ENCODE measurements at regions not wholly inside any gene's neighbourhood (a gene's known extent, or its start where the extent isn't known, plus 50 kb on each side); places are given as distances from the start of the nearest gene placed in this dataset.
A peak's percentile ranks its signal among the peaks of the same experiment; 100 is the strongest.

- H3K4me3 ChIP-seq (ENCODE audit: low read depth, low read length), result no peak overlapping the region
- DNase-seq (ENCODE audit: low read depth, low spot score), result no peak
- H3K9me3 ChIP-seq (ENCODE audit: control insufficient read depth, insufficient read depth, low read length), result peaks cover 7% of the 10 kb centered on the region; the same call in 1 of the 2 replicates
- TF ChIP-seq CTCF (IDR thresholded peaks at IDR 0.05; ENCODE audit: low read depth, low read length), result no peak
- ChIA-PET POLR2A (interaction anchor here (0.9 to 1.0 kb wide), 2 partner anchors 28 to 148 kb away, joined by 3 read pairs; no protein-coding TSS in a partner anchor), CTCF (no interaction called here)
- H3K27me3 ChIP-seq (ENCODE audit: control insufficient read depth, insufficient read depth, low read length), result no peaks in the 10 kb centered on the region
- H3K27ac ChIP-seq (ENCODE audit: low read depth, low read length), result peak overlapping the region; percentile 63
Observed at GRCh38 chr14:50039734-50040400, 76.5 kb downstream of the VCPKMT start.

- H3K27me3 ChIP-seq (ENCODE audit: control insufficient read depth, insufficient read depth, low read length), result no peaks in the 10 kb centered on the region
- H3K27ac ChIP-seq (ENCODE audit: low read depth, low read length), result peak overlapping the region; percentile 63
- peak; percentile 47 for DNase-seq (ENCODE audit: low read depth, low spot score)
- no peak overlapping the region for H3K4me3 ChIP-seq (ENCODE audit: low read depth, low read length)
- no peak for TF ChIP-seq CTCF (IDR thresholded peaks at IDR 0.05; ENCODE audit: low read depth, low read length)
- peaks cover 7% of the 10 kb centered on the region; the same call in 1 of the 2 replicates for H3K9me3 ChIP-seq (ENCODE audit: control insufficient read depth, insufficient read depth, low read length)
- CTCF ChIA-PET, result interaction anchor here (1.5 kb wide), 1 partner anchor 178 kb away, joined by 4 read pairs; no protein-coding TSS in a partner anchor
- POLR2A ChIA-PET, result interaction anchor here (0.9 to 1.0 kb wide), 2 partner anchors 27 to 148 kb away, joined by 3 read pairs; no protein-coding TSS in a partner anchor
Observed at GRCh38 chr14:50040401-50040775, 76.0 kb downstream of the VCPKMT start.

- CTCF ChIA-PET, result interaction anchor here (1.5 kb wide), 1 partner anchor 179 kb away, joined by 4 read pairs; no protein-coding TSS in a partner anchor
- no peaks in the 10 kb centered on the region for H3K27me3 ChIP-seq (ENCODE audit: control insufficient read depth, insufficient read depth, low read length)
Observed at GRCh38 chr14:50040895-50041465, 75.4 kb downstream of the VCPKMT start.

GRCh38 chr14:50041980-50042379, 74.4 kb downstream of the VCPKMT start:
- CTCF ChIA-PET, result interaction anchor here (1.5 kb wide), 1 partner anchor 180 kb away, joined by 4 read pairs; no protein-coding TSS in a partner anchor

More at GRCh38 chr14:50040895-50041465, 75.4 kb downstream of the VCPKMT start:
- TF ChIP-seq CTCF (IDR thresholded peaks at IDR 0.05; ENCODE audit: low read depth, low read length), result no peak
- Histone ChIP-seq H3K27ac (ENCODE audit: low read depth, low read length) (peak overlapping the region; percentile 63), H3K4me3 (ENCODE audit: low read depth, low read length) (no peak overlapping the region), H3K9me3 (ENCODE audit: control insufficient read depth, insufficient read depth, low read length) (peaks cover 7% of the 10 kb centered on the region; the same call in 1 of the 2 replicates)
- no peak for DNase-seq (ENCODE audit: low read depth, low spot score)
- POLR2A ChIA-PET, result interaction anchor here (1.0 kb wide), 1 partner anchor 27 kb away, joined by 3 read pairs; no protein-coding TSS in a partner anchor

More at GRCh38 chr14:50041980-50042379, 74.4 kb downstream of the VCPKMT start:
- POLR2A ChIA-PET, result no interaction called here
- TF ChIP-seq CTCF (IDR thresholded peaks at IDR 0.05; ENCODE audit: low read depth, low read length), result no peak
- Histone ChIP-seq H3K4me3 (ENCODE audit: low read depth, low read length) (no peak overlapping the region), H3K9me3 (ENCODE audit: control insufficient read depth, insufficient read depth, low read length) (peaks cover 7% of the 10 kb centered on the region; the same call in 1 of the 2 replicates), H3K27ac (ENCODE audit: low read depth, low read length) (no peak overlapping the region), H3K27me3 (ENCODE audit: control insufficient read depth, insufficient read depth, low read length) (no peaks in the 10 kb centered on the region)
- no peak for DNase-seq (ENCODE audit: low read depth, low spot score)

Data from AG04450 (cell line).